ENCODE measurements at regions not wholly inside any gene's neighbourhood (a gene's known extent, or its start where the extent isn't known, plus 50 kb on each side); places are given as distances from the start of the nearest gene placed in this dataset.

DNA sequence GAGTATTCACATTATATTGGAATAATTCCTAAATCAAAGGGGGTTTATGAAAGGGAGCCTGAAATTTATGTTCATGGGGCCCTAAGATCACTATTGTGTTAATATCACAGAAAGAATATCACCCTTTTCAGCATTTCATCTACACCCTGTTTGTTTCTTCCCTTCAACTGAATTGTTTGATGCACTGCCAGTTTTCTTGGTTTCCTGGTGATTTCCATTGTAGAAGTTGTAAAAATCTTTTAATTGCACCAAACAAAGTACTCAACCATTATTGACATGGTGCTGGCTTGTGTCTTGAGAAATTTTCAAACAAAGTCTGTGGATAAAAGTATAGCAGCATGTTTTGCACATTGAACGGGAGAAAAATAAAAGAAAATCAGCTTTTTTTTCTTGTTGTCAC is 154.8 kb upstream of the PRKD1 start:
- CTCF ChIA-PET = no interaction called here
- no peak overlapping the region for H3K4me2 ChIP-seq
- H3K27me3 ChIP-seq (ENCODE audit: insufficient read depth) = no peaks in the 10 kb centered on the region; the same call in 1 of the 2 replicates
- POLR2A ChIA-PET = no interaction called here
- no peaks in the 10 kb centered on the region for H3K9me2 ChIP-seq
- H4K20me1 ChIP-seq (ENCODE audit: insufficient read depth) = no peaks in the 10 kb centered on the region
- H2AFZ ChIP-seq (ENCODE audit: low read depth) = no peak overlapping the region
- H3K4me3 ChIP-seq (ENCODE audit: low read depth in 2 of 2, low read length in 1 of 2) = no peak overlapping the region
- H3K9me3 ChIP-seq = no peaks in the 10 kb centered on the region
- H3K36me3 ChIP-seq (replicated peaks in 1 of 2; ENCODE audit: control insufficient read depth in 1 of 2, insufficient read depth in 2 of 2, low read length in 1 of 2) = no peaks in the 10 kb centered on the region
- no peaks in the 10 kb centered on the region for H3K4me1 ChIP-seq (ENCODE audit: control insufficient read depth in 1 of 2, insufficient read depth in 2 of 2, low read depth in 1 of 2, low read length in 1 of 2)
- TF ChIP-seq, protein P1, sequence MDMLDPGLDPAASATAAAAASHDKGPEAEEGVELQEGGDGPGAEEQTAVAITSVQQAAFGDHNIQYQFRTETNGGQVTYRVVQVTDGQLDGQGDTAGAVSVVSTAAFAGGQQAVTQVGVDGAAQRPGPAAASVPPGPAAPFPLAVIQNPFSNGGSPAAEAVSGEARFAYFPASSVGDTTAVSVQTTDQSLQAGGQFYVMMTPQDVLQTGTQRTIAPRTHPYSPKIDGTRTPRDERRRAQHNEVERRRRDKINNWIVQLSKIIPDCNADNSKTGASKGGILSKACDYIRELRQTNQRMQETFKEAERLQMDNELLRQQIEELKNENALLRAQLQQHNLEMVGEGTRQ (IDR thresholded peaks at IDR 0.05; ENCODE audit: borderline replicate concordance, low read depth, low read length) = no peak
- TF ChIP-seq, protein P2, sequence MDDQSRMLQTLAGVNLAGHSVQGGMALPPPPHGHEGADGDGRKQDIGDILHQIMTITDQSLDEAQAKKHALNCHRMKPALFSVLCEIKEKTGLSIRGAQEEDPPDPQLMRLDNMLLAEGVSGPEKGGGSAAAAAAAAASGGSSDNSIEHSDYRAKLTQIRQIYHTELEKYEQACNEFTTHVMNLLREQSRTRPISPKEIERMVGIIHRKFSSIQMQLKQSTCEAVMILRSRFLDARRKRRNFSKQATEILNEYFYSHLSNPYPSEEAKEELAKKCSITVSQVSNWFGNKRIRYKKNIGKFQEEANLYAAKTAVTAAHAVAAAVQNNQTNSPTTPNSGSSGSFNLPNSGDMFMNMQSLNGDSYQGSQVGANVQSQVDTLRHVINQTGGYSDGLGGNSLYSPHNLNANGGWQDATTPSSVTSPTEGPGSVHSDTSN (IDR thresholded peaks at IDR 0.05) = no peak
- TF ChIP-seq RAD21 (IDR thresholded peaks at IDR 0.05; ENCODE audit: low read length) (no peak), CHD2 (IDR thresholded peaks at IDR 0.05; ENCODE audit: low read length, partially characterized antibody) (no peak), TCF12 (IDR thresholded peaks at IDR 0.05) (no peak), TEAD4 (IDR thresholded peaks at IDR 0.05; ENCODE audit: borderline replicate concordance, insufficient read depth) (no peak), MXI1 (IDR thresholded peaks at IDR 0.05; ENCODE audit: low read depth, low read length) (no peak), GABPA (IDR thresholded peaks at IDR 0.05; ENCODE audit: low read depth) (no peak), ELF1 (IDR thresholded peaks at IDR 0.05) (no peak), TAF1 (IDR thresholded peaks at IDR 0.05; ENCODE audit: borderline replicate concordance, low read depth, low read length) (no peak), GATA2 (CRISPR knock-in tag; IDR thresholded peaks at IDR 0.05) (no peak), EP300 (IDR thresholded peaks at IDR 0.05; ENCODE audit: borderline replicate concordance in 1 of 2, low read depth in 1 of 2, low read length in 1 of 2) (no peak), RCOR1 (IDR thresholded peaks at IDR 0.05; ENCODE audit: low read length) (no peak), POLR2AphosphoS5 (IDR thresholded peaks at IDR 0.05; ENCODE audit: low read depth, low read length) (no peak), EZH2phosphoT487 (IDR thresholded peaks at IDR 0.05; ENCODE audit: borderline replicate concordance, low read depth) (no peak)
- TF ChIP-seq, protein P3, sequence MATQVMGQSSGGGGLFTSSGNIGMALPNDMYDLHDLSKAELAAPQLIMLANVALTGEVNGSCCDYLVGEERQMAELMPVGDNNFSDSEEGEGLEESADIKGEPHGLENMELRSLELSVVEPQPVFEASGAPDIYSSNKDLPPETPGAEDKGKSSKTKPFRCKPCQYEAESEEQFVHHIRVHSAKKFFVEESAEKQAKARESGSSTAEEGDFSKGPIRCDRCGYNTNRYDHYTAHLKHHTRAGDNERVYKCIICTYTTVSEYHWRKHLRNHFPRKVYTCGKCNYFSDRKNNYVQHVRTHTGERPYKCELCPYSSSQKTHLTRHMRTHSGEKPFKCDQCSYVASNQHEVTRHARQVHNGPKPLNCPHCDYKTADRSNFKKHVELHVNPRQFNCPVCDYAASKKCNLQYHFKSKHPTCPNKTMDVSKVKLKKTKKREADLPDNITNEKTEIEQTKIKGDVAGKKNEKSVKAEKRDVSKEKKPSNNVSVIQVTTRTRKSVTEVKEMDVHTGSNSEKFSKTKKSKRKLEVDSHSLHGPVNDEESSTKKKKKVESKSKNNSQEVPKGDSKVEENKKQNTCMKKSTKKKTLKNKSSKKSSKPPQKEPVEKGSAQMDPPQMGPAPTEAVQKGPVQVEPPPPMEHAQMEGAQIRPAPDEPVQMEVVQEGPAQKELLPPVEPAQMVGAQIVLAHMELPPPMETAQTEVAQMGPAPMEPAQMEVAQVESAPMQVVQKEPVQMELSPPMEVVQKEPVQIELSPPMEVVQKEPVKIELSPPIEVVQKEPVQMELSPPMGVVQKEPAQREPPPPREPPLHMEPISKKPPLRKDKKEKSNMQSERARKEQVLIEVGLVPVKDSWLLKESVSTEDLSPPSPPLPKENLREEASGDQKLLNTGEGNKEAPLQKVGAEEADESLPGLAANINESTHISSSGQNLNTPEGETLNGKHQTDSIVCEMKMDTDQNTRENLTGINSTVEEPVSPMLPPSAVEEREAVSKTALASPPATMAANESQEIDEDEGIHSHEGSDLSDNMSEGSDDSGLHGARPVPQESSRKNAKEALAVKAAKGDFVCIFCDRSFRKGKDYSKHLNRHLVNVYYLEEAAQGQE (IDR thresholded peaks at IDR 0.05; ENCODE audit: low read depth, low read length) = no peak
- TF ChIP-seq, protein P4, sequence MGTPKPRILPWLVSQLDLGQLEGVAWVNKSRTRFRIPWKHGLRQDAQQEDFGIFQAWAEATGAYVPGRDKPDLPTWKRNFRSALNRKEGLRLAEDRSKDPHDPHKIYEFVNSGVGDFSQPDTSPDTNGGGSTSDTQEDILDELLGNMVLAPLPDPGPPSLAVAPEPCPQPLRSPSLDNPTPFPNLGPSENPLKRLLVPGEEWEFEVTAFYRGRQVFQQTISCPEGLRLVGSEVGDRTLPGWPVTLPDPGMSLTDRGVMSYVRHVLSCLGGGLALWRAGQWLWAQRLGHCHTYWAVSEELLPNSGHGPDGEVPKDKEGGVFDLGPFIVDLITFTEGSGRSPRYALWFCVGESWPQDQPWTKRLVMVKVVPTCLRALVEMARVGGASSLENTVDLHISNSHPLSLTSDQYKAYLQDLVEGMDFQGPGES (IDR thresholded peaks at IDR 0.05; ENCODE audit: low read depth, low read length) = no peak
- TF ChIP-seq, protein P5, sequence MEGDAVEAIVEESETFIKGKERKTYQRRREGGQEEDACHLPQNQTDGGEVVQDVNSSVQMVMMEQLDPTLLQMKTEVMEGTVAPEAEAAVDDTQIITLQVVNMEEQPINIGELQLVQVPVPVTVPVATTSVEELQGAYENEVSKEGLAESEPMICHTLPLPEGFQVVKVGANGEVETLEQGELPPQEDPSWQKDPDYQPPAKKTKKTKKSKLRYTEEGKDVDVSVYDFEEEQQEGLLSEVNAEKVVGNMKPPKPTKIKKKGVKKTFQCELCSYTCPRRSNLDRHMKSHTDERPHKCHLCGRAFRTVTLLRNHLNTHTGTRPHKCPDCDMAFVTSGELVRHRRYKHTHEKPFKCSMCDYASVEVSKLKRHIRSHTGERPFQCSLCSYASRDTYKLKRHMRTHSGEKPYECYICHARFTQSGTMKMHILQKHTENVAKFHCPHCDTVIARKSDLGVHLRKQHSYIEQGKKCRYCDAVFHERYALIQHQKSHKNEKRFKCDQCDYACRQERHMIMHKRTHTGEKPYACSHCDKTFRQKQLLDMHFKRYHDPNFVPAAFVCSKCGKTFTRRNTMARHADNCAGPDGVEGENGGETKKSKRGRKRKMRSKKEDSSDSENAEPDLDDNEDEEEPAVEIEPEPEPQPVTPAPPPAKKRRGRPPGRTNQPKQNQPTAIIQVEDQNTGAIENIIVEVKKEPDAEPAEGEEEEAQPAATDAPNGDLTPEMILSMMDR (IDR thresholded peaks at IDR 0.05) = no peak
- TF ChIP-seq, protein P6, sequence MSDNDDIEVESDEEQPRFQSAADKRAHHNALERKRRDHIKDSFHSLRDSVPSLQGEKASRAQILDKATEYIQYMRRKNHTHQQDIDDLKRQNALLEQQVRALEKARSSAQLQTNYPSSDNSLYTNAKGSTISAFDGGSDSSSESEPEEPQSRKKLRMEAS (IDR thresholded peaks at IDR 0.05; ENCODE audit: low read depth) = no peak
- TF ChIP-seq, protein P7, sequence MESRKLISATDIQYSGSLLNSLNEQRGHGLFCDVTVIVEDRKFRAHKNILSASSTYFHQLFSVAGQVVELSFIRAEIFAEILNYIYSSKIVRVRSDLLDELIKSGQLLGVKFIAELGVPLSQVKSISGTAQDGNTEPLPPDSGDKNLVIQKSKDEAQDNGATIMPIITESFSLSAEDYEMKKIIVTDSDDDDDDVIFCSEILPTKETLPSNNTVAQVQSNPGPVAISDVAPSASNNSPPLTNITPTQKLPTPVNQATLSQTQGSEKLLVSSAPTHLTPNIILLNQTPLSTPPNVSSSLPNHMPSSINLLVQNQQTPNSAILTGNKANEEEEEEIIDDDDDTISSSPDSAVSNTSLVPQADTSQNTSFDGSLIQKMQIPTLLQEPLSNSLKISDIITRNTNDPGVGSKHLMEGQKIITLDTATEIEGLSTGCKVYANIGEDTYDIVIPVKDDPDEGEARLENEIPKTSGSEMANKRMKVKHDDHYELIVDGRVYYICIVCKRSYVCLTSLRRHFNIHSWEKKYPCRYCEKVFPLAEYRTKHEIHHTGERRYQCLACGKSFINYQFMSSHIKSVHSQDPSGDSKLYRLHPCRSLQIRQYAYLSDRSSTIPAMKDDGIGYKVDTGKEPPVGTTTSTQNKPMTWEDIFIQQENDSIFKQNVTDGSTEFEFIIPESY (IDR thresholded peaks at IDR 0.05; ENCODE audit: borderline replicate concordance, low read depth) = no peak
- H3K9ac ChIP-seq = no peak overlapping the region
- 4% methylated on average over 1 of the region's 1 CpG for WGBS (ENCODE audit: low lambda C conversion rate)
- H3F3A ChIP-seq (replicated peaks; ENCODE audit: insufficient read depth) = no peaks in the 10 kb centered on the region
- no peak overlapping the region for H3K27ac ChIP-seq (ENCODE audit: low read depth in 2 of 2, low read length in 1 of 2)
- no peaks in the 10 kb centered on the region for H3K79me2 ChIP-seq (ENCODE audit: insufficient read depth)
- no peak for DNase-seq

Data from SK-N-SH (cell line).